HL-60/S4 (cell line): ENCODE measurements at regions not wholly inside any gene's neighbourhood (a gene's known extent, or its start where the extent isn't known, plus 50 kb on each side); places are given as distances from the start of the nearest gene placed in this dataset.
"Not testable (repeated sequence)": the region's sequence is repeated elsewhere in the genome, so short reads cannot be mapped to it uniquely, and the experiment has no call there.

Experiments
- in situ Hi-C: fragments of 300-500 bp; cut with MboI; formaldehyde crosslinking; loops from 2 replicates; pipeline ENCODE4 v1.14.3; 2022; ENCODE audit warnings: low sequenced_read_pairs

- in situ Hi-C loops, result loop anchor here (10.0 to 25.0 kb wide), 2 partner anchors 290 to 437 kb away; no protein-coding TSS in a partner anchor
Measured at GRCh38 chr1:114274621-114275317, 121.1 kb upstream of the SYT6 start.

GRCh38 chr1:114272593-114272992, 118.9 kb upstream of the SYT6 start:
- in situ Hi-C loops, result loop anchor here (10.0 kb wide), 1 partner anchor 288 kb away; no protein-coding TSS in a partner anchor

GRCh38 chr1:114270718-114271117, 117.0 kb upstream of the SYT6 start:
- in situ Hi-C loops, result loop anchor here (10.0 kb wide), 1 partner anchor 286 kb away; no protein-coding TSS in a partner anchor

GRCh38 chr1:114270282-114270681, 116.6 kb upstream of the SYT6 start:
- in situ Hi-C loops, result loop anchor here (10.0 kb wide), 1 partner anchor 285 kb away; no protein-coding TSS in a partner anchor

GRCh38 chr1:114269539-114269938, 115.9 kb upstream of the SYT6 start:
- in situ Hi-C loops, result no loop called here

- in situ Hi-C loops, result no loop called here
Measured at GRCh38 chr1:114263343-114263742, 109.7 kb upstream of the SYT6 start.

- in situ Hi-C loops, result no loop called here
Measured at GRCh38 chr1:114262337-114262736, 108.7 kb upstream of the SYT6 start.

GRCh38 chr1:114260805-114261484, 107.3 kb upstream of the SYT6 start:
- in situ Hi-C loops, result no loop called here

GRCh38 chr1:114259511-114260160, 106.0 kb upstream of the SYT6 start:
- in situ Hi-C loops, result no loop called here

GRCh38 chr1:114258633-114259032, 105.0 kb upstream of the SYT6 start:
- in situ Hi-C loops, result no loop called here

GRCh38 chr1:114258074-114258473, 104.4 kb upstream of the SYT6 start:
- in situ Hi-C loops, result no loop called here

GRCh38 chr1:114257554-114257953, 103.9 kb upstream of the SYT6 start:
- in situ Hi-C loops, result no loop called here

GRCh38 chr1:114253900-114254299, 100.2 kb upstream of the SYT6 start:
- in situ Hi-C loops, result no loop called here

GRCh38 chr1:114251573-114251939, 97.9 kb upstream of the SYT6 start:
- in situ Hi-C loops, result no loop called here

- in situ Hi-C loops, result no loop called here
Measured at GRCh38 chr1:114250683-114251572, 97.3 kb upstream of the SYT6 start.

GRCh38 chr1:114249691-114250090, 96.0 kb upstream of the SYT6 start:
- in situ Hi-C loops, result no loop called here

- in situ Hi-C loops, result no loop called here
Measured at GRCh38 chr1:114248162-114248561, 94.5 kb upstream of the SYT6 start.

- in situ Hi-C loops, result not testable (repeated sequence)
Measured at GRCh38 chr1:114242531-114243210, 89.0 kb upstream of the SYT6 start.

GRCh38 chr1:114238053-114238452, 84.4 kb upstream of the SYT6 start:
- in situ Hi-C loops, result no loop called here

GRCh38 chr1:114236517-114236916, 82.8 kb upstream of the SYT6 start:
- in situ Hi-C loops, result no loop called here
